ENCODE measurements at regions not wholly inside any gene's neighbourhood (a gene's known extent, or its start where the extent isn't known, plus 50 kb on each side); places are given as distances from the start of the nearest gene placed in this dataset.

DNA sequence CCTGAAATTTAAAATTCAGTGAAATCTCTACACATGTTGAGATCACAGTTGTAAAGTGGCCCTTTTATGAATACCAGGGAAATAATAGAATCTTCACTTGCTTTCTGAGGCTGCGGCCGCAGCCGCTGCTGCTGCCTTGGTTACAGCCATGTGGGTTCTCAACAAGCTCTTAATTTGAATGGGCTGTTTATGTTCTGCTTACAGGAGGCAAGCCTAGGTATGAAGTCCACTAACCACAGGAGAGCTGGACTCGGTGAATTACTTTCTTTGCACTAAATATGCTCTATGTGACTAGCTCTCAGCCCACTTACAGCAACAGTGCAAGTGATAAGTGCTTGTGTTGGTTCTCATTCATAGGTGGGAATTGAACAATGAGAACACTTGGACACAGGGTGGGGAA is 410.8 kb downstream of the SFMBT2 start:
- H3K4me3 ChIP-seq (ENCODE audit: low read depth, low read length), result no peak overlapping the region
- TF ChIP-seq CTCF (conservative IDR thresholded peaks at IDR 0.05; ENCODE audit: low read depth, low read length), result no peak
- DNase-seq (ENCODE audit: low read depth), result no peak

- no peak for TF ChIP-seq CTCF (conservative IDR thresholded peaks at IDR 0.05; ENCODE audit: low read depth, low read length)
- no peak overlapping the region for H3K4me3 ChIP-seq (ENCODE audit: low read depth, low read length)
- DNase-seq (ENCODE audit: low read depth), result no peak
Measured at GRCh38 chr10:6999232-6999925, 411.5 kb downstream of the SFMBT2 start.

GRCh38 chr10:6997509-6997908 is 413.3 kb downstream of the SFMBT2 start:
- DNase-seq (ENCODE audit: low read depth), result no peak
- no peak for TF ChIP-seq CTCF (conservative IDR thresholded peaks at IDR 0.05; ENCODE audit: low read depth, low read length)
- no peak overlapping the region for H3K4me3 ChIP-seq (ENCODE audit: low read depth, low read length)

- no peak overlapping the region for H3K4me3 ChIP-seq (ENCODE audit: low read depth, low read length)
- DNase-seq (ENCODE audit: low read depth), result no peak
- no peak for TF ChIP-seq CTCF (conservative IDR thresholded peaks at IDR 0.05; ENCODE audit: low read depth, low read length)
Measured at GRCh38 chr10:6996431-6996830, 414.4 kb downstream of the SFMBT2 start.

- no peak for TF ChIP-seq CTCF (conservative IDR thresholded peaks at IDR 0.05; ENCODE audit: low read depth, low read length)
- no peak for DNase-seq (ENCODE audit: low read depth)
- H3K4me3 ChIP-seq (ENCODE audit: low read depth, low read length), result no peak overlapping the region
Measured at GRCh38 chr10:6995831-6996230, 415.0 kb downstream of the SFMBT2 start.

DNA sequence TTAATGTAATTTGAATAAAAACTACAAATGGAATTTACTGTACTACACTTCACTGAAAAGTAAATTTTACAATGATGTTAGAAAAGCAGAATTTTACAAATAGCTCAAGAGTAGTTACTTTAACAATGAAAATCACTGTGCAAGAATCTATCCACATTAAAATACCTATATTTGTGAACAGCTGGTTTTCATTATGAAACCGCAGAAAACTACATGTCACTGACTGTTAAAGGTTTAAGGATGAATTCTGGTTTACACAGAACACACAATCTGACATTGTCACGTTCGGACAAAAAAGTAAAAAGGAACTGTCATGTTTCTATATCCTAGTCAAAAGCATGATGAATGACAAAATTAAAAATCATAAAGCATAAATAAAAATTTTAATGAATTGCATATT is 415.3 kb upstream of the PRKCQ start:
- H3K4me3 ChIP-seq (ENCODE audit: low read depth, low read length), result no peak overlapping the region
- no peak for TF ChIP-seq CTCF (conservative IDR thresholded peaks at IDR 0.05; ENCODE audit: low read depth, low read length)
- DNase-seq (ENCODE audit: low read depth), result no peak

DNA sequence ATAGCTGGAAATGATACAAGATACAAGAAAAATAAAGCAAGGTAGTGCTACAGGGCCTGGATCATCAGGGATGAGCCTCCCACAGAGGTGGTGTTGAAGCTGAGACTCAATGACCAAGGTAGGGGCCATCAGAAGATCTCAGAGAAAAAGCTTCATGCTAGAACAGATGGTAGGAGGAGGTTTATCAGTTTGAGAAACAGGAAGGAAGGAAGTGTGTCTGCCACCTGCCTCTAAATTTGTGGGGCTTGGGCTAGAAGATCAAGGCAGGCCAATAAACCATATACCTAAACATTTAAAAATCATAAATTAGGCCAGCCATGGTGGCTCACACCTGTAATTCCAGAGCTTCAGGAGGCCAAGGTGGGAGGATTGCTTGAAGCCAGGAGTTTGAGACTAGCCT is 410.8 kb upstream of the PRKCQ start:
- H3K4me3 ChIP-seq (ENCODE audit: low read depth, low read length), result no peak overlapping the region
- no peak for TF ChIP-seq CTCF (conservative IDR thresholded peaks at IDR 0.05; ENCODE audit: low read depth, low read length)
- DNase-seq (ENCODE audit: low read depth), result no peak
